Lower lobe of right lung (tissue), 2 donors: ENCODE measurements at regions not wholly inside any gene's neighbourhood (a gene's known extent, or its start where the extent isn't known, plus 50 kb on each side); places are given as distances from the start of the nearest gene placed in this dataset.
"Not testable (repeated sequence)": the region's sequence is repeated elsewhere in the genome, so short reads cannot be mapped to it uniquely, and the experiment has no call there.

Experiments
- ATAC-seq, 2 donors: fragments of 200-7000 bp; cut with Tn5 transposase; one replicate each; pipeline ENCODE4 v1.9.1; 2020 to 2022; ENCODE audit warnings: mild to moderate bottlenecking in 2 of 2, moderate library complexity in 2 of 2
- DNase-seq: peaks from one replicate; pipeline ENCODE4 v3.0.0-alpha.2; 2020
- H3K27ac ChIP-seq: fragments of 200-600 bp; one replicate; pipeline ENCODE4 v1.8.0; 2022
- H3K27me3 ChIP-seq: fragments of 200-600 bp; one replicate; pipeline ENCODE4 v1.8.0; 2022; ENCODE audit warnings: low read depth
- H3K36me3 ChIP-seq: fragments of 200-600 bp; one replicate; pipeline ENCODE4 v1.8.0; 2022; ENCODE audit warnings: mild to moderate bottlenecking
- H3K4me1 ChIP-seq: fragments of 200-600 bp; one replicate; pipeline ENCODE4 v1.8.0; 2022
- H3K4me3 ChIP-seq: fragments of 200-600 bp; one replicate; pipeline ENCODE4 v1.8.0; 2022; ENCODE audit warnings: mild to moderate bottlenecking
- H3K9me3 ChIP-seq: fragments of 200-600 bp; one replicate; pipeline ENCODE4 v1.8.0; 2022
- CTCF ChIP-seq: fragments of 200-600 bp; IDR thresholded peaks from one replicate; pipeline ENCODE4 v1.8.0; 2022; ENCODE audit warnings: antibody characterized with exemption, mild to moderate bottlenecking
- intact Hi-C: fragments of 100-400 bp; cut with DNase I; formaldehyde crosslinking; loops from one replicate; pipeline ENCODE4 v1.11.0; 2022
- donor health status: DM: no; HTN: yes; CAD: no; lungs with severe emphysema.

GRCh38 chr2:114018464-114018863 lies 128.6 kb downstream of the ACTR3 start:
- H3K9me3 ChIP-seq, H3K4me3 ChIP-seq, H3K27ac ChIP-seq, intact Hi-C loops, H3K27me3 ChIP-seq, ATAC-seq, DNase-seq, H3K36me3 ChIP-seq, H3K4me1 ChIP-seq: not testable (repeated sequence)

- H3K27ac ChIP-seq: no peak overlapping the region
- ATAC-seq (no peak), DNase-seq (no peak)
- H3K4me1 ChIP-seq: no peaks in the 10 kb centered on the region
- H3K4me3 ChIP-seq: no peak overlapping the region
- intact Hi-C loops: no loop called here
- no peaks in the 10 kb centered on the region for H3K27me3 ChIP-seq
- peaks cover 9% of the 10 kb centered on the region for H3K9me3 ChIP-seq
- TF ChIP-seq CTCF: no peak
- no peaks in the 10 kb centered on the region for H3K36me3 ChIP-seq
Measured at GRCh38 chr2:114020668-114021067, 130.8 kb downstream of the ACTR3 start.

- ATAC-seq (no peak), DNase-seq (no peak)
- no peaks in the 10 kb centered on the region for H3K36me3 ChIP-seq
- peaks cover 9% of the 10 kb centered on the region for H3K9me3 ChIP-seq
- H3K4me1 ChIP-seq: no peaks in the 10 kb centered on the region
- H3K27ac ChIP-seq: no peak overlapping the region
- intact Hi-C loops: no loop called here
- no peak for TF ChIP-seq CTCF
- H3K4me3 ChIP-seq: no peak overlapping the region
- H3K27me3 ChIP-seq: no peaks in the 10 kb centered on the region
Measured at GRCh38 chr2:114022360-114023085, 132.6 kb downstream of the ACTR3 start.

- no peak for DNase-seq
- Histone ChIP-seq H3K4me1 (no peaks in the 10 kb centered on the region), H3K27ac (no peak overlapping the region), H3K4me3 (no peak overlapping the region), H3K9me3 (peaks cover 9% of the 10 kb centered on the region), H3K27me3 (no peaks in the 10 kb centered on the region), H3K36me3 (no peaks in the 10 kb centered on the region)
- intact Hi-C loops: no loop called here
- ATAC-seq: no peak
- no peak for TF ChIP-seq CTCF
Measured at GRCh38 chr2:114024326-114024725, 134.4 kb downstream of the ACTR3 start.

GRCh38 chr2:114025030-114025429 lies 135.1 kb downstream of the ACTR3 start:
- Histone ChIP-seq H3K27ac (no peak overlapping the region), H3K4me1 (no peaks in the 10 kb centered on the region), H3K27me3 (no peaks in the 10 kb centered on the region), H3K36me3 (no peaks in the 10 kb centered on the region), H3K4me3 (no peak overlapping the region), H3K9me3 (peaks cover 9% of the 10 kb centered on the region)
- ATAC-seq: no peak
- no peak for TF ChIP-seq CTCF
- no peak for DNase-seq
- intact Hi-C loops: no loop called here

GRCh38 chr2:114027437-114027836 lies 137.5 kb downstream of the ACTR3 start:
- no peaks in the 10 kb centered on the region for H3K4me1 ChIP-seq
- DNase-seq: no peak
- intact Hi-C loops: no loop called here
- H3K9me3 ChIP-seq: no peaks in the 10 kb centered on the region
- no peak for ATAC-seq
- no peak for TF ChIP-seq CTCF
- no peaks in the 10 kb centered on the region for H3K27me3 ChIP-seq
- no peaks in the 10 kb centered on the region for H3K36me3 ChIP-seq
- H3K4me3 ChIP-seq: no peak overlapping the region
- H3K27ac ChIP-seq: no peak overlapping the region
